Thyroid gland (tissue), 4 donors: ENCODE measurements at regions not wholly inside any gene's neighbourhood (a gene's known extent, or its start where the extent isn't known, plus 50 kb on each side); places are given as distances from the start of the nearest gene placed in this dataset.

Experiments used
- CTCF ChIP-seq, 6 experiments: fragments of 200-600 bp in 3 of 6; fragments of 450-650 bp in 3 of 6; sonication (generic) in 3 of 6; IDR thresholded peaks; one replicate each; pipeline ENCODE4 v1.5.1; 2016 to 2019; ENCODE audit warnings: antibody characterized with exemption in 6 of 6, mild to moderate bottlenecking in 2 of 6, inconsistent platforms in 1 of 6, moderate library complexity in 1 of 6
- POLR2A ChIP-seq, 2 donors: fragments of 450-650 bp; IDR thresholded peaks; one replicate each; pipeline ENCODE4 v1.6.1; 2017; ENCODE audit warnings: antibody characterized with exemption in 2 of 2, mild to moderate bottlenecking in 2 of 2, moderate library complexity in 1 of 2

DNA sequence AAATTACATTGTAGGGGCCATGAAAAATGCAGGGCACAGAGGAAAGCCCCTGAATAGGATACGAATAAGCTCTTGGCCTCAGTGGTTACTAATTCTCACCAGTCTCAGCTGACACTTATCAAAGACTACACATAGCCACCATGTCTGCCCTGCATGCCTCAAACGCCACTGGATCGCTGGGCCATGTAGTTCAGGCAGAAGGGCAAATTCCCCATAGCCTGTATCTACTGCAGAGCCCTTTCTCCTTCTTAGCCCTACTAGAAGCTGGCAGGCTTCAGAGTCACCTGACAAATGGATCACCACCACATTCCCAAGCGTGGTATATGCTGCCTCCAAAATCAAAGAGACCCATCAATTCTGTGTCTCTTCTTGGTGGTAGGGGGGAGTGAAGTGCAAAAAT lies 177.4 kb downstream of the MINAR1 start:
- TF ChIP-seq CTCF (IDR thresholded peaks at IDR 0.05) = no peak
- TF ChIP-seq POLR2A (IDR thresholded peaks at IDR 0.05) = no peak
